ENCODE measurements at regions not wholly inside any gene's neighbourhood (a gene's known extent, or its start where the extent isn't known, plus 50 kb on each side); places are given as distances from the start of the nearest gene placed in this dataset.

DNA sequence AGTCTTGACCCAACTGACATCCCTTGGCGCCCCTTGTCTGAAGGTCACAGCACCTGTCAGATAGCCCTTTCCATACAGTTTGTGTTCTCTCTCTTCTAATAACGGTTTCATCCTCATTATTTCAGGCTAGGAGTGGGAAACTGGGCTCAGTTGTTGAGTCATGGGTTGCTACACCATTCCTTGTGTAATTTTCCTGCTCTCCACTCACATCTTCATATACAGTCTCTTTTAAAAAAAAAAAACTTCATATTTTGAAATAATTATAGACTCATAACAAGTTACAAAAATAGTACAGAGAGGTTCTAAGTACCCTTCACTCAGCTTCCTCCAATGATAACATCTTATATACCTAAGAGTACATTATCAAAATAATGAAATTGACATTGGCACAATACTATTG, 60.2 kb upstream of the GRPR start:
- no peak for TF ChIP-seq ZNF274 (IDR thresholded peaks at IDR 0.05; ENCODE audit: low read depth, low read length)
- no peak for TF ChIP-seq YY1 (IDR thresholded peaks at IDR 0.05; ENCODE audit: insufficient read depth, insufficient read length)
- no peak for TF ChIP-seq SUZ12 (IDR thresholded peaks at IDR 0.05; ENCODE audit: extremely low read depth, insufficient read depth, insufficient read length)
